Renal cortex interstitium (tissue), 11 donors: ENCODE measurements at regions not wholly inside any gene's neighbourhood (a gene's known extent, or its start where the extent isn't known, plus 50 kb on each side); places are given as distances from the start of the nearest gene placed in this dataset.

ENCODE experiments used
- DNase-seq, 11 donors: peaks; one replicate each; pipeline ENCODE4 v3.0.0-alpha.2; 2013; ENCODE audit warnings: low read depth in 9 of 11, low spot score in 4 of 11; ENCODE audit errors: extremely low read depth in 1 of 11

- DNase-seq: no peak
Observed at GRCh38 chr7:85456254-85456653, 269.4 kb upstream of the SEMA3D start.

- no peak for DNase-seq
Observed at GRCh38 chr7:85454904-85455303, 268.0 kb upstream of the SEMA3D start.

- DNase-seq: peak in 4 of 11 donors; percentile 9 to 20 (median 14)
Observed at GRCh38 chr7:85452674-85453073, 265.8 kb upstream of the SEMA3D start.

- DNase-seq: no peak
Observed at GRCh38 chr7:85449478-85449877, 262.6 kb upstream of the SEMA3D start.

- no peak for DNase-seq
Observed at GRCh38 chr7:85447004-85447403, 260.1 kb upstream of the SEMA3D start.

- no peak for DNase-seq
Observed at GRCh38 chr7:85426487-85426960, 239.7 kb upstream of the SEMA3D start.

GRCh38 chr7:85424298-85424697, 237.4 kb upstream of the SEMA3D start:
- DNase-seq: no peak

GRCh38 chr7:85423209-85423895, 236.5 kb upstream of the SEMA3D start:
- DNase-seq: no peak

GRCh38 chr7:85415743-85416142, 228.9 kb upstream of the SEMA3D start:
- no peak for DNase-seq

- no peak for DNase-seq
Observed at GRCh38 chr7:85413718-85414117, 226.9 kb upstream of the SEMA3D start.

GRCh38 chr7:85412912-85413311, 226.1 kb upstream of the SEMA3D start:
- peak in 1 of 11 donors; percentile 6 for DNase-seq

- no peak for DNase-seq
Observed at GRCh38 chr7:85407391-85407790, 220.5 kb upstream of the SEMA3D start.

GRCh38 chr7:85405016-85405902, 218.4 kb upstream of the SEMA3D start:
- DNase-seq: no peak

- no peak for DNase-seq
Observed at GRCh38 chr7:85396676-85397075, 209.8 kb upstream of the SEMA3D start.

GRCh38 chr7:85392789-85393188, 205.9 kb upstream of the SEMA3D start:
- DNase-seq: no peak

- peak in 1 of 11 donors; percentile 5 for DNase-seq
Observed at GRCh38 chr7:85392326-85392725, 205.5 kb upstream of the SEMA3D start.

GRCh38 chr7:85386460-85386859, 199.6 kb upstream of the SEMA3D start:
- no peak for DNase-seq

- no peak for DNase-seq
Observed at GRCh38 chr7:85384392-85384791, 197.5 kb upstream of the SEMA3D start.

GRCh38 chr7:85381212-85381611, 194.4 kb upstream of the SEMA3D start:
- no peak for DNase-seq

GRCh38 chr7:85376589-85376988, 189.7 kb upstream of the SEMA3D start:
- DNase-seq: no peak
